ENCODE measurements at regions not wholly inside any gene's neighbourhood (a gene's known extent, or its start where the extent isn't known, plus 50 kb on each side); places are given as distances from the start of the nearest gene placed in this dataset.

DNA sequence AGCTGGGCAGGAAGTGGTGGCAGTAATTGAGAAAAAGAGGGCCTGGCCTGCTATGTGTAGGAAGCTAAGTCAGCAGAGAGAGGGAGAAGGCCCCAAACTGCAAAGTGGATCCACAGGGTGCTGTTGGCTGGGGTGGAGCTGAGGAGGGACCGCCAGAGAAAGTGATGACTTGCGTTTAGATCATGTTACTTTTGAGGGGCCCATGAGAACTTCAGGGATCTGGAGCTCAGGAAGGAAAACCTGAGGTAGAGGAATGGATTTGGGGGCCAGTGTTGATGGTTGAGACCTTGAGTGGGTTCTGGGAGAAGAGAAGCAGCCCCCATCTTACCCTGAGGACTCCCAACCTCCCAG, 155.5 kb downstream of the MRPL14 start (continued):
- no peak for TF ChIP-seq SRSF9 (IDR thresholded peaks at IDR 0.05; ENCODE audit: borderline replicate concordance, low read depth, low read length)
- TF ChIP-seq STAT5A (IDR thresholded peaks at IDR 0.05; ENCODE audit: borderline replicate concordance, low read length), result no peak
- TF ChIP-seq RFX5 (IDR thresholded peaks at IDR 0.05; ENCODE audit: low read depth, low read length), result no peak
- TF ChIP-seq PYGO2 (tag; IDR thresholded peaks at IDR 0.05), result no peak
- no peak for TF ChIP-seq MTA2 (IDR thresholded peaks at IDR 0.05; ENCODE audit: low read depth)
- no peak for TF ChIP-seq POLR2AphosphoS5 (IDR thresholded peaks at IDR 0.05; ENCODE audit: control insufficient read depth, insufficient read depth, low read depth, low read length)
- no peak for TF ChIP-seq PRMT5 (CRISPR knock-in tag; IDR thresholded peaks at IDR 0.05)
- TF ChIP-seq, protein P1, sequence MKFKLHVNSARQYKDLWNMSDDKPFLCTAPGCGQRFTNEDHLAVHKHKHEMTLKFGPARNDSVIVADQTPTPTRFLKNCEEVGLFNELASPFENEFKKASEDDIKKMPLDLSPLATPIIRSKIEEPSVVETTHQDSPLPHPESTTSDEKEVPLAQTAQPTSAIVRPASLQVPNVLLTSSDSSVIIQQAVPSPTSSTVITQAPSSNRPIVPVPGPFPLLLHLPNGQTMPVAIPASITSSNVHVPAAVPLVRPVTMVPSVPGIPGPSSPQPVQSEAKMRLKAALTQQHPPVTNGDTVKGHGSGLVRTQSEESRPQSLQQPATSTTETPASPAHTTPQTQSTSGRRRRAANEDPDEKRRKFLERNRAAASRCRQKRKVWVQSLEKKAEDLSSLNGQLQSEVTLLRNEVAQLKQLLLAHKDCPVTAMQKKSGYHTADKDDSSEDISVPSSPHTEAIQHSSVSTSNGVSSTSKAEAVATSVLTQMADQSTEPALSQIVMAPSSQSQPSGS (CRISPR knock-in tag; IDR thresholded peaks at IDR 0.05), result no peak
- no peak for TF ChIP-seq EP300 (IDR thresholded peaks at IDR 0.05; ENCODE audit: low read length)
- TF ChIP-seq CCAR2 (IDR thresholded peaks at IDR 0.05; ENCODE audit: low read depth, low read length), result no peak
- TF ChIP-seq, protein P2, sequence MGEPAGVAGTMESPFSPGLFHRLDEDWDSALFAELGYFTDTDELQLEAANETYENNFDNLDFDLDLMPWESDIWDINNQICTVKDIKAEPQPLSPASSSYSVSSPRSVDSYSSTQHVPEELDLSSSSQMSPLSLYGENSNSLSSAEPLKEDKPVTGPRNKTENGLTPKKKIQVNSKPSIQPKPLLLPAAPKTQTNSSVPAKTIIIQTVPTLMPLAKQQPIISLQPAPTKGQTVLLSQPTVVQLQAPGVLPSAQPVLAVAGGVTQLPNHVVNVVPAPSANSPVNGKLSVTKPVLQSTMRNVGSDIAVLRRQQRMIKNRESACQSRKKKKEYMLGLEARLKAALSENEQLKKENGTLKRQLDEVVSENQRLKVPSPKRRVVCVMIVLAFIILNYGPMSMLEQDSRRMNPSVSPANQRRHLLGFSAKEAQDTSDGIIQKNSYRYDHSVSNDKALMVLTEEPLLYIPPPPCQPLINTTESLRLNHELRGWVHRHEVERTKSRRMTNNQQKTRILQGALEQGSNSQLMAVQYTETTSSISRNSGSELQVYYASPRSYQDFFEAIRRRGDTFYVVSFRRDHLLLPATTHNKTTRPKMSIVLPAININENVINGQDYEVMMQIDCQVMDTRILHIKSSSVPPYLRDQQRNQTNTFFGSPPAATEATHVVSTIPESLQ (CRISPR knock-in tag; IDR thresholded peaks at IDR 0.05), result 0 out of 2 replicates have a peak, but pooled peaks have one; percentile 44
- TF ChIP-seq NR1H2 (CRISPR knock-in tag; IDR thresholded peaks at IDR 0.05), result no peak
- TF ChIP-seq HNRNPH1 (optimal IDR thresholded peaks at IDR 0.05; ENCODE audit: low read depth, low read length), result no peak
- TF ChIP-seq XRCC4 (IDR thresholded peaks at IDR 0.05; ENCODE audit: extremely low read depth, insufficient read depth, insufficient read length), result no peak
- TF ChIP-seq FOXJ2 (tag; IDR thresholded peaks at IDR 0.05), result no peak
- TF ChIP-seq BHLHE40 (IDR thresholded peaks at IDR 0.05; ENCODE audit: low read length), result no peak
- TF ChIP-seq, protein P3, sequence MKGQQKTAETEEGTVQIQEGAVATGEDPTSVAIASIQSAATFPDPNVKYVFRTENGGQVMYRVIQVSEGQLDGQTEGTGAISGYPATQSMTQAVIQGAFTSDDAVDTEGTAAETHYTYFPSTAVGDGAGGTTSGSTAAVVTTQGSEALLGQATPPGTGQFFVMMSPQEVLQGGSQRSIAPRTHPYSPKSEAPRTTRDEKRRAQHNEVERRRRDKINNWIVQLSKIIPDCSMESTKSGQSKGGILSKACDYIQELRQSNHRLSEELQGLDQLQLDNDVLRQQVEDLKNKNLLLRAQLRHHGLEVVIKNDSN (CRISPR knock-in tag; IDR thresholded peaks at IDR 0.05), result no peak
- TF ChIP-seq ZKSCAN8 (CRISPR knock-in tag; IDR thresholded peaks at IDR 0.05), result no peak
- no peak for TF ChIP-seq YY1 (IDR thresholded peaks at IDR 0.05; ENCODE audit: borderline replicate concordance in 1 of 3, control insufficient read depth in 1 of 3, extremely low read depth in 1 of 3, insufficient read depth in 3 of 3, insufficient read length in 1 of 3, insufficient replicate concordance in 2 of 3, low read depth in 1 of 3, low read length in 2 of 3)
- TF ChIP-seq ZBTB17 (CRISPR knock-in tag; IDR thresholded peaks at IDR 0.05), result no peak
- TF ChIP-seq, protein P4, sequence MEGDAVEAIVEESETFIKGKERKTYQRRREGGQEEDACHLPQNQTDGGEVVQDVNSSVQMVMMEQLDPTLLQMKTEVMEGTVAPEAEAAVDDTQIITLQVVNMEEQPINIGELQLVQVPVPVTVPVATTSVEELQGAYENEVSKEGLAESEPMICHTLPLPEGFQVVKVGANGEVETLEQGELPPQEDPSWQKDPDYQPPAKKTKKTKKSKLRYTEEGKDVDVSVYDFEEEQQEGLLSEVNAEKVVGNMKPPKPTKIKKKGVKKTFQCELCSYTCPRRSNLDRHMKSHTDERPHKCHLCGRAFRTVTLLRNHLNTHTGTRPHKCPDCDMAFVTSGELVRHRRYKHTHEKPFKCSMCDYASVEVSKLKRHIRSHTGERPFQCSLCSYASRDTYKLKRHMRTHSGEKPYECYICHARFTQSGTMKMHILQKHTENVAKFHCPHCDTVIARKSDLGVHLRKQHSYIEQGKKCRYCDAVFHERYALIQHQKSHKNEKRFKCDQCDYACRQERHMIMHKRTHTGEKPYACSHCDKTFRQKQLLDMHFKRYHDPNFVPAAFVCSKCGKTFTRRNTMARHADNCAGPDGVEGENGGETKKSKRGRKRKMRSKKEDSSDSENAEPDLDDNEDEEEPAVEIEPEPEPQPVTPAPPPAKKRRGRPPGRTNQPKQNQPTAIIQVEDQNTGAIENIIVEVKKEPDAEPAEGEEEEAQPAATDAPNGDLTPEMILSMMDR (IDR thresholded peaks at IDR 0.05 in 2 of 3, conservative IDR thresholded peaks at IDR 0.05 in 1 of 3; ENCODE audit: insufficient read depth in 2 of 3, low read depth in 1 of 3, low read length in 3 of 3), result no peak
- no peak for TF ChIP-seq SIX5 (IDR thresholded peaks at IDR 0.05; ENCODE audit: borderline replicate concordance in 1 of 2, insufficient read depth in 1 of 2, low read depth in 1 of 2, low read length in 2 of 2)

Data from K562 (cell line).